ENCODE measurements at regions not wholly inside any gene's neighbourhood (a gene's known extent, or its start where the extent isn't known, plus 50 kb on each side); places are given as distances from the start of the nearest gene placed in this dataset.

DNA sequence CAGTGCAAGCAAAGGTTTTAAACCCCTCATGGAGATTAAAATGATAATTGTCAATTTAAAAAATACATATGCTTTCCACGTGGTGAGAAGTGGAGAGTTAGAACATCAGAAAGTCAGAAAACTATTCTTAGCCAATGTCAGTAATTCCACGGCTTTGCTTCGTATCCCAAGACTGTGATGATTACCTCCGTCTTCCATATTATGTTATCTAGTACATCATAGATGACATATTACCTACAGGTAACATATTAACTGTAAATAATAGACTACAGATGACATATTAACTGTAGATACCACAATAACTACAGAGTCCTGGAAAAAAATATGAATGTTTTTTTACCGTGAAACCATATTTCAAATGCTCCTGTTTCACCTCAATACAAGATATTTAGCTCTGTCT is 579.4 kb upstream of the PFKP start:
- TF ChIP-seq POLR2A (IDR thresholded peaks at IDR 0.05) (no peak), EP300 (IDR thresholded peaks at IDR 0.05) (no peak), CTCF (IDR thresholded peaks at IDR 0.05) (no peak), POLR2AphosphoS5 (IDR thresholded peaks at IDR 0.05) (no peak)

Measured in sigmoid colon (tissue), 4 donors.